Breast epithelium (tissue), 3 donors: ENCODE measurements at regions not wholly inside any gene's neighbourhood (a gene's known extent, or its start where the extent isn't known, plus 50 kb on each side); places are given as distances from the start of the nearest gene placed in this dataset.

ENCODE experiments used
- CTCF ChIP-seq, 3 donors: fragments of 450-650 bp; IDR thresholded peaks; one replicate each; pipeline ENCODE4 v1.5.1; 2016 to 2017; ENCODE audit warnings: antibody characterized with exemption in 3 of 3, mild to moderate bottlenecking in 3 of 3, moderate library complexity in 3 of 3
- POLR2A ChIP-seq: fragments of 450-650 bp; IDR thresholded peaks from one replicate; pipeline ENCODE4 v1.6.1; 2016; ENCODE audit warnings: antibody characterized with exemption, mild to moderate bottlenecking, moderate library complexity

- TF ChIP-seq CTCF (IDR thresholded peaks at IDR 0.05), result no peak
- TF ChIP-seq POLR2A, result no peak
These were observed 438.1 kb upstream of the NRP1 start for GRCh38 chr10:33772370-33773252.
